HG03103 (cell line): ENCODE measurements at regions not wholly inside any gene's neighbourhood (a gene's known extent, or its start where the extent isn't known, plus 50 kb on each side); places are given as distances from the start of the nearest gene placed in this dataset.

Experiments used
- ATAC-seq: cut with Tn5 transposase; IDR thresholded peaks from one replicate; pipeline ENCODE4 v1.9.1; 2021; ENCODE audit warnings: low read depth; ENCODE audit not compliant: unreplicated experiment

- ATAC-seq = no peak
Measured at GRCh38 chr6:132244744-132245143, 156.5 kb downstream of the MOXD1 start.

GRCh38 chr6:132236744-132237143 lies 164.5 kb downstream of the MOXD1 start:
- ATAC-seq = no peak

- ATAC-seq = no peak
Measured at GRCh38 chr6:132236281-132236680, 165.0 kb downstream of the MOXD1 start.

GRCh38 chr6:132235596-132236280 lies 165.5 kb downstream of the MOXD1 start:
- no peak for ATAC-seq

- ATAC-seq = no peak
Measured at GRCh38 chr6:132234356-132234755, 166.9 kb downstream of the MOXD1 start.

GRCh38 chr6:132231121-132231884 lies 170.0 kb downstream of the MOXD1 start:
- no peak for ATAC-seq

GRCh38 chr6:132228894-132229293 lies 172.4 kb downstream of the MOXD1 start:
- ATAC-seq = no peak

- no peak for ATAC-seq
Measured at GRCh38 chr6:132227904-132228303, 173.4 kb downstream of the MOXD1 start.

- no peak for ATAC-seq
Measured at GRCh38 chr6:132224943-132225342, 176.3 kb downstream of the MOXD1 start.

- ATAC-seq = no peak
Measured at GRCh38 chr6:132220800-132221199, 180.5 kb downstream of the MOXD1 start.

- ATAC-seq = no peak
Measured at GRCh38 chr6:132219901-132220300, 181.4 kb downstream of the MOXD1 start.

GRCh38 chr6:132218059-132218696 lies 183.1 kb downstream of the MOXD1 start:
- peak; percentile 56 for ATAC-seq

- ATAC-seq = no peak
Measured at GRCh38 chr6:132215805-132216204, 185.5 kb downstream of the MOXD1 start.

GRCh38 chr6:132214716-132215115 lies 186.6 kb downstream of the MOXD1 start:
- no peak for ATAC-seq

GRCh38 chr6:132213732-132214131 lies 187.5 kb downstream of the MOXD1 start:
- ATAC-seq = no peak

GRCh38 chr6:132213191-132213590 lies 188.1 kb downstream of the MOXD1 start:
- no peak for ATAC-seq

- ATAC-seq = no peak
Measured at GRCh38 chr6:132210886-132211563, 190.2 kb downstream of the MOXD1 start.

GRCh38 chr6:132209351-132209750 lies 191.9 kb downstream of the MOXD1 start:
- ATAC-seq = no peak

- ATAC-seq = no peak
Measured at GRCh38 chr6:132207991-132208390, 193.3 kb downstream of the MOXD1 start.

GRCh38 chr6:132205946-132206345 lies 195.3 kb downstream of the MOXD1 start:
- ATAC-seq = no peak

- no peak for ATAC-seq
Measured at GRCh38 chr6:132204591-132204990, 196.7 kb downstream of the MOXD1 start.
